Islet precursor cell (in vitro differentiated cells): ENCODE measurements at regions not wholly inside any gene's neighbourhood (a gene's known extent, or its start where the extent isn't known, plus 50 kb on each side); places are given as distances from the start of the nearest gene placed in this dataset.

Experiments
- DNase-seq: peaks from one replicate; pipeline ENCODE4 v3.0.0-alpha.2; 2018

DNA sequence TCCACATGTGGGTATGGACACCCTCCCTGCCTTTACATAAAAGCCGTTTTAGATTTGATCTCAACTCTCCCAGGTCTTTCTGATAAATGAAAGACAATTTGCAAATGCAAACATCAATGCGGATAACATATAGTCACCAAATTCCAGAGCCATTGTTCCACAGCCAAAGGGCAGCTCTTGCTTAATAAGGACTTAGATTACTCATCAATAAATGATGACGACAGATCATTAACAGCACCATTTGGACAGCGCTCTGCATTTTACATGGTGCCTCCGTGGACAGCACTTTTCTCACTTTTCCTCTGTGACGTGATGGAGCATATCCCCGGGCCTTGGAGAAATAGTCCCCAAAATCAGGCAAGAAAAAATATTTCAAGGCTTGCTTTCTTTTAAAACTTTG lies 370.3 kb upstream of the CELF2 start:
- no peak for DNase-seq

DNA sequence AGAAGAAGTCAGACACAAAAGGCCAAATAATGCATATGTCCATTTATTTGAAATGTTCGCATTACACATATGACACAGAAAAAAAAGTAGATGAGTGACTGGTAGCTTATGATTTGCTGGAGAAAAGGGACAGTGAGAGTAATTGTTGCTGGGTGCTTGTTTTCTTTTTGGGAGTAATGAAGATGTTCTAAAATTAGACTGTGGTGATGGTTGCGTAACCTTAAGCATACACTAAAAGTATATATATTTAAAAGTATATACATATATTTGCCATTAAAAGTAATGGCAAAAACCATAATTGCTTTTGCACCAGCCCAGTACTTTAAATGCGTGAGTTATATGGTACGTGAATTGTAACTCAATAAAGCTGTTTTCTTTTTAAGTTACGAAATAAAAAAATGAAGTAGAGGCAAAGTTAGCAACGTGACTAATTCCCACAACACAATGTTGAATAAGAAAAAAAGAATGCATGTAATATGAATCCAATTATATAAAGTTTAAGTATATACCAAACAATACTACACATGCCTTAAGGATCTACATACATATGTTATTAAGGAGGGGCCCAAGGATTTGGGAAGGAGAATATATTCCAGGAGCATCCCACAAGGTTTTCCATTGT lies 360.4 kb upstream of the CELF2 start:
- DNase-seq: no peak

DNA sequence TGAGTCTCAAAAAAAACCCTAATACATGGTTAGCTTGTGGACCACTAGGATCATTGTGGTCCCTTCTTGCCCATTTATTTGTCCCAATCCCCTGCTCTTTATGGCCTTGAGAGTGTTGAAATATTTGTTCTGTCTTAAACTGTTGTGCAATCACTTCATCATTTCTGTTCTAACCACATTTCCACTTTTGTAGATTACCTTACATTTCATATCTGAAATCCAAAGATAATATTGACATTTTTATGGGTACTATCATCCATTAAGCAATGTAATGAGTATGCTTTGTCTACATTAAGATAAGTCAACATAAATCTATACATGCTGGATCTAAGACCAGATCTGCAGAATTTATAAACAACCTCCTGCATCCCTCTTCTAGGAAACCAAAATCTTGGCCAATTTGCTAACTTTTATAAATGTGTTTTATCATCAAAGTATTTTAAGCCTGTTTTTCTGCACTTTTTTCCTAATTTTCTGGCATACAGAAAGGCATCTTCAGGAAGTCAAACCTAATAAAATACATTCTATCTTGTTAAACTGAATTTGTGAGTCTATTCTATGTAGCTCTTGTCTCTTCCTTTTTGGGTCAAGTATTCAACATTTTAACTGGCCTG lies 359.4 kb upstream of the CELF2 start:
- no peak for DNase-seq

DNA sequence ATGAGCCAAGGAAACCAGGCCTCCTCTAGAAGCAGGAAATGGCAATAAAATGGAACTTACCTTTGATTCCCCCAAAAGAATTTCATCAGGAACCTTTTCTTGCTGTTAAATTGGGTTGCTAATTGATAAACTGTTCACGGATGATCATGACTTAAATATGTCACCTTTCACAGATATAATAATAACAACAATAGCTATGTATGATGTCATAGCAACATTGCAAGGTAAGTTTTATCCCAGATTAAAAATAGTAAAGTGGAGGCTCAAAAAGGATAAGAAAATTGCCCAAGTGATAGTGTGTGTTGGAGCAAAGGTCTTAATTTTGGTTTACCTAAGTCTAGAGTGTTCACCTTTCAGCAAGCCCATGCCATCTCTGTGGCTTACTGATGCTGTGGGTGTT lies 357.6 kb upstream of the CELF2 start:
- DNase-seq: no peak

DNA sequence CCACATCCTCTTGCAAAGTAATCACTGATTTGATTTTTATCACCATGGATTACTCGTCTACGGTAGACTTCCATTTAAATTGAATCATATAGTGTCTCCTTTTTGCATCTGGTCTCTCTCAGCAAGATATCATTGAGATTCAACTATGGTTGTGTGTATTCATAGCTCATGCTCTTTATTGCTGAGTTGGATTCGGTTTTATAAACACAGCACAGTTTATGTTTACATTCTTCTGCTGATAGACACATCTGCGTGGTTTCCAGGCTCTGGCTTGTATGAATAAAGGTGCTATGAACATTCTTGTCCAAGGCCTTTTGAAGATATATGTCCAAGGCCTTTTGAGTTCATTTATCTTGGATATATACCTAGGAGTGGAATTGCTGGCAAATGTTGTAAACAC lies 356.5 kb upstream of the CELF2 start:
- no peak for DNase-seq

DNA sequence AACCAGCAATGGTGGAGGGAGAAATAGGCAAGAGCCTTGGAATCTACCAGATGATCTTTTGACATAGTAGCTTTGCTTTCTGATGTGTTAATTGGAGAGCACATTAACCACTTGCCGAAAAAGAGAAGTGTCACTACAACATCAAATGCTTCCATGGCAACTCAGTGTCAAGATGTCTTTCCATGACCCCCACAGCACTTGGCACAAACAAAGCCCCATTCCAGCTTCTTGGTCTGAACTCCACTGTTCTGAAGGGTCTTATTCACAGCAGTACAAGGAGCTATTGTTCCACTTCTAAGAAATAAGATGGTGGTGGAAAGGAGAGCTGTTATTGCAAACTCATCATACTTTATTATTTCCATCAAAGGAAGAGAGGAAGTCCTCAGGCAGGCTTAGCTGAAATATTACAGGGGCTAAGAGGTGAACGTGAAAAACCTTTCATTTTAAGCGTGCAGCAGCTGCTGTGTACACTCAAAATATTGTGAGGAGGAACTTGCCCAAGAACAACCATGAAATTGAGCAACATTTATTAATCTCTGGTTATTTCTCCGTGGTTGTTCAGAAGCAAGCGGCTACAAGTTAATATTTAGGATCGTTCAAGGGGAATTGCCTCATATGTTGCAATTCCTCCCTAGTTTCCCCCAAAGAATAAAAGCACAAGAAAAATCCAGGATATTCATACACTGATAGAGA lies 354.8 kb upstream of the CELF2 start:
- no peak for DNase-seq

DNA sequence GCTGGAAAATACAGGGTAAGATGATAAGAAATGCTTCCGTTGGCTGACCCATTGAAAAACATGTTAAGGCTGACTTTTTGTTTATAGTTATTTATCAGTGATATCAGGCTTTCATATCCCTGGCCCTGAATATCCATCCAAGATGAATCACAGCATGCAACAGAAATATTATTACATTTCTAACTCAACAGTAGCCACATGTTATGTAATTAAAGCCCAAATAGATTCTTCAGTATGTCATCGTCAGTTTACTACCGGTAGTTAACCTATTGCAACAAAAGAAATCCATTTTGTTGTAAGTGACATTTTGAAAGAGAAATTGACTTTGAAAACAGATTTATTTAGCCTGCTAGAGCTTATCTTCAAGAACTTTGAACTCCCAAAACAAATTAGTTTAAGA lies 354.1 kb upstream of the CELF2 start:
- DNase-seq: no peak

DNA sequence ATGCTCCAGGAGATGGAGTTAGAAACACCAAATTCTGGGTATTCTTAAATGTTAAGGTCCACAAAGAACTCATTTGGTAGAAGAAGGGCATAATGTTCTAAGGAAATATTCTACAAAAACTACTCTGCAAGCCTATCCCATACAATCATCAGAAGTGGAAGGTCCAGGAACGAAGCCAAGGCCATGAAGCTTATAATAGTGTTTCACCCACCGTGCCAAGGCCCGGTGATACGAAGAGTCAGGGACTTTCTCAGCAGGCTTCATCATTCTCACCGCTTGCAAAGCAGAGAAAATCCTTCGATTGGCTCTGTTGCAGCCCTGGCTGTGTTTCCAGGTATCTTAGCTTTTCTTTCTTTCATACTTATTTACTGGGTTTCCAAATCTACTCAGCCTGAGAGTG lies 351.9 kb upstream of the CELF2 start:
- DNase-seq: no peak

DNA sequence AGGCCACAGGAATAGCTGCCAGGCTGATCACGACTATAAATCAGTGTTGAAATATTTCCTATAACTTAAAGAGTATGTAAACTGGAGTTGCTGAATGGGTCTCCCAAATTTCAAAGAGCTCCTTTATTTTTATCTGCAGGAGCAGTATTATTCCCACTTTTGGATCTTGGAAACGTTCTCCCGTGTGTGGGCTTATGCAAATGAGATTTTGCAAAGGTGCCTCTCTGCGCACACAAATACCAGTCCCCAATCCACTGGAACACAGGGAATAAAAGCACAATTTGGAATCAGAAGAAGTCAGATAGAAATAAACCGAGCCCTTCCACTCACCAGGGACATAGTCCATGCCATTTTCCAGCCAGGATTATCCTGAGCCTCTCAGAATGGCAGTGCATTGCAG lies 350.2 kb upstream of the CELF2 start:
- DNase-seq: no peak

DNA sequence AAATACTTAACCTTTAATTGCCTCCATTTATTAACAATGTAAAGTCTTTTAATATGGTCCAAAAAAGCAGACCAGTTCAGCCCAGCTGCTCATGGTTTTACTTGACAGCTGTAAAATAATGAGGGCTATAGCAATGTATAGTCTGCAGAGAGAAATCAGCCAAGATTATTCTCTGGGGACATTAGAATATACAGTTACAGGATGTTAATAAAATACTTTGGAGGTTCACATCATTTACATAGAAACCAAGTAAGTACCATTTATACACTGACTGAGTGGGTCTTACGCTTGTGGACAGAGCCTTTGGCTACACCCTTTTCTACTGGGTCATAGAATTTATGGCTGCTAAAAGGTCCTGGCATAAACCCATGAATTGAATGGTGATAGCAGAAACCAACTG lies 340.7 kb upstream of the CELF2 start:
- no peak for DNase-seq

DNA sequence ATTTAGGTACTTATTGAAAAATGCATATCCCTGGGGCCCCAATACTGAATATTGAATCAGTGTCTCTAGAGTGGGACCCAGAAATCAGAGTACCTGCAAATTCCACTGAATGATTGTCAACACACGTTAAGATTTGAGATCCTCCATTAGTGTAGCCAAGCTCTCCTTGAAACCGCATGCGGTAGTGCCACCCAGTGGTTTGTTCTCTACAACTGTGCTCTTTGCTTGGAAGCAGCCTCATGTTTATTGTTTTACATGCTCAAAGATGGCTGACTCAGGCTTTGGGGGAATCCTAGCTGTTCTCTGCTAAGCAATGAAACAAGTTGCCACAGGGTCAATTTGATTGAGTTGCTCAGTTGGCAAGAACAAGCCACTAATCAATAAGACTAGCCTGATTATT lies 340.2 kb upstream of the CELF2 start:
- peak; percentile 80 for DNase-seq

DNA sequence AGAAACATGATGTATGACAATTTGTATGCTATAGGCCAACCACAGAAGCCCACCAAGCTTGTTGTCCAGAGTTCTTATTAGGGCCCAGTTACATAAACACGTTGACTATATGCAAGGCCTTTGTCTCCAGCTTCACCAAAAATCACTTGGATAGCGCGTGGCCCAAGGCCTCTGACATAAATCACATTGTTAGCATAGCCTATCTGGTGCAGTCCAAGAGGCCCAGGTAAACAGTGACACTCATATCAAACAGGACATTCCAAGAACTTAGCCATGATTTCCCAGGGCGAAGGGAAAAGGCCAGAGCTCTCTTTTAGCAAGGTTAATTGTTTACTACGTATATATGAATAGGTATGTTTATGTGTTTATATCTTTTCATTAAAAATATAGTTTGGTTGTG lies 337.2 kb upstream of the CELF2 start:
- DNase-seq: no peak

DNA sequence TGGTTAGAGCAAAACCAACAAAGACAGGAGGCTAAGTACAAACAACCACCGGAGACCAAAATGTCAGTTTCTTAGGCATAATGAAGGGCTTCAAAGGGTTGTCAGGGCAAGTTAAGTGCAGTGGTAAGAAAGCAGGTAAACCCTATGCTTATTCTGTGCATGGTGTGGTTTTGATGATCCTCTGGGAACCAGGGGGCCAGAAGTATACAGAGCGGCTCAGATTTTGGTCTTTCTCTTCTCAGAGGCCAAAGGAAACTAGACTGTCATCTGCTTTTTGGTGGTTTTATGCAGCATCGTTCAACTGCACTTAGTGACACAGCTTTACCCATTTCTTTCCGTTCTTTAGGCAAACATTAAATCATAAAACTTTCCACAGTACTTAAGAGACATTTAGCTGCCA lies 332.7 kb upstream of the CELF2 start:
- no peak for DNase-seq

DNA sequence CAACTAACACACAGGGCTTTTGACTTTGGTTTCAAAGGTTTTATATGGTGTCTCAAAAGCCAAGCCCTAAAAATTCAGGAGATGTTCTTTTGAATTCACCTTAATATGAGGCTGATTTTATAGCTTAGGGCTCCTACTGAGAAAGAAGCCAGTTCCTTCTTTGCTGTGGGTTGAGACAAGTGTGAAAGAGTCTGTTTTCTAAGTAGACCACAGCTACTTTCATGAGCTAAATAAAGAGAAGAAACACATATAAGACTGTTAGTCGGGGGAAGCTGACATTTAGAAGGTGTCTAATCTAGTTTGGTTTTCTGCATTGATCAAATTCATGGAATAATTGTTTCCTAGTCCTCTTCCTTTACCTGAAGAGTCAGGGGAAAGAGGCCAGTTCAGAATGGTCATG lies 332.1 kb upstream of the CELF2 start:
- no peak for DNase-seq

DNA sequence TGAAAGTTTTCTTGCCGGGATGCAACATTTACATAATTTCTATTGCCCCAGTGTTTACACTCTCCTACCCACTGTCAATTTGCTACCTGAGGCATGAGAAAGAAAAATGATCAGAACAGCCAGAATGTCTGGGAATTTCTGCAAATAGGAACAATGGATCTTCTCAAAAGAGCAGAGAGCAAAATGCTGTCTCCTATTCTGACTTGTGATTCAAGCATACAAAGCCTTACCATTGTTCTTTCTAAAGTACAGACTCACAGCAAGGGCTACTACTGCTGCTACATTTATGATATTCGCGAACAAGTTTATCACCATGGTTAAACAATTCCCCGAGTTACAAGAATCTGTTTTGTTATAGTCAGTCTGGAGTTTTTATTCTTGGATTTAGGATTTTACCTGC lies 329.9 kb upstream of the CELF2 start:
- DNase-seq: no peak

DNA sequence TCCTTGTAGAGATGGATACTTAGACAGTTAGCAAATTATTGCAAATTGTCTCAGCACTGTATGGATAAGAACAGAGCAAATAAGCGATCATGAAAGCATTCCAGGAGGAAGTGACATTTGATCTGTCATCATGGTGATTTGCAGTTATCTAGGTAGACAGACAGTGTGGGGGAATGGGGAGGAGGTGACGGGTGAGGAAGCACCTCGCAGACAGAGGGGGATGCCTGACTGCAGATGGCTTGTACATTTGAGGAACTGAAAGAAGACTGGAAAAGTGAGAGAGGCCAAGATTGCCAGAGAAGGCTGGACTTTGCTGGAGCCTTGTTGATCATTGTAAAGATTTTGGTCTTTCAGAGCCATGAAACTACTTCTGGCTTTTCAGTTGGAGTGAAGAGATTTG lies 318.2 kb upstream of the CELF2 start:
- no peak for DNase-seq

DNA sequence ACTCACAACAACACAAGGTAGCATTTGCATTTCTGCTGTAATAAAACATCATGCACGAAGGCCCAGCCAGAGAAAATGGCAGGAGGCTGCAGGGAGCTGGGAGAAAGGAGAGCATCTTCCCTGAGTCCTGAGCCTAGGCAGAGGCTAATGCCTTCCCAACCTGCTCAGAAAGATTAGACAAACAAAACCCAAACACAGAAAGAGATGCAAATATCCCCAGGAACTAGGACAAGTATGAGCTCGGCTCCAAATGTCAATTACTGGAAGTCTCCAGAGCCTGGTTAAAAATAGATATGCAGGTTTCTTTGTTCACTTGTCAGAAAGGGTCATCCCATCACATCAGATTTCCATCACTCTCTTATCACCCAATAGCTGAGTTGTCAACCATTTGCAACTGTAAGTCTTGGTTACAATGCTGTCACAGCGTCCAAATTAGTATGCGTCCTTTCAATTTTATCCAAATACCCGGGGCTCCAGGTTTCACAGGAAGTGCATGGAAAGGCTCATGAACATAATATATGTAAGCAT lies 316.5 kb upstream of the CELF2 start:
- no peak for DNase-seq

DNA sequence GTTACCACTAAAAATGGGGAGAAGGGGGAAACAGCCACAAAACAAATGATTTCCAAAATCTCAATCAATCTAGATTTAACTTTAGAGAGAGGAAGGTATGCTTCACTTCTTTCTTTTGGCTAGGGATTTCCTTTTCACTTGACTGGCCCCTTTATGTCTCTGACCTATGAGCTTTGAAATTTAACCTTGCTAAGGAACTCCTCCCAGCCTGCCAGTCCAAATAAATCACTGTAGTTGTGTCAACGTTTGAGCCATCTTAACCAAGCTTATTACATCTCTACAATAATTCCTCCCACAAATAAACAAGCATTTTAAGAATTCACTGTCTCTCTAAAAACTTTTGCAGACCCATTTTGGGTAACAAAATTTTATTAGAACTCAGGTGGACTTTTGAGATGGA lies 315.5 kb upstream of the CELF2 start:
- no peak for DNase-seq

DNA sequence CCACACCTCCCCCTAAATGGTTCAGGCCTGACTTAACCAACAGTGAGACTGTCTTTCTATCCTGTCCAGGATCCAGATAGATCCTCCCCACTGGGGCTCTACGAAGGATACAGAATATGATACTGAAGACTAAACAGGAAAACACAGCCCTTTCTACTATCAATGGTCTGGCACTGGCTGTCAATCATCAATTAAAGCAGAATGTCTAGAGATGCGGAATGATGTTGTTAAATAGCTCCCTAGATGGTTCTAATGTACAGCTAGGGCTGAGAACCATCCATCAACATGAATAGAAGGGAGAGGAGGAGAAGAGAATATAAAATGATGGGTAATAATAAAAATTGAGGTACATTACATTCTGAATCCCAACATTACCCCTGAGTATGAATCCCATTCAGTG lies 314.3 kb upstream of the CELF2 start:
- peak; percentile 17 for DNase-seq

DNA sequence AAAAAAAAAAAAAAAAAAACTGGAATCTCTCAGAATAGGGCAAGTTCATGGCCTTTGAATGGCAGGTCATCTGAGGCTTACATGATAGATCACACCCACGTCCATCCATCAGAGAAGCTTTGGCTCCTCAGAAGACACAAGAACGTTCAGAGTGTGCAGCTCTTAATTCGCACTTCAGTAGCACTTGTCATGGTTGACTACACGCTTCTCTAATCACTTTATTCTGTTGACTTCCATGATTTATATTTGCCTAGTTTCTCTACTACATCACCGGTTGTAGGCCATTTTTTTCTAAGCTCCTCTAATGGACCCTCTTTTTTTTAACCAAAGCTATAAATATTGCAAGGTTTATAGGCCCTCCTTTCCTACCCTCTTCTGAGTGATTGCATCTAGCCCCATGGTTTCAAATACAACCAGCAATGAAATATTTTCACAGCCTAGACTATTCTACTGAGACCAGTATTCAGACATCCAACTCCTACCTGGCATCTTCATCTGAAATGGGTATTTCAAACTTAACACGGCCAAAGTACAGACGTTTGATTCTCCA lies 305.4 kb upstream of the CELF2 start:
- no peak for DNase-seq

DNA sequence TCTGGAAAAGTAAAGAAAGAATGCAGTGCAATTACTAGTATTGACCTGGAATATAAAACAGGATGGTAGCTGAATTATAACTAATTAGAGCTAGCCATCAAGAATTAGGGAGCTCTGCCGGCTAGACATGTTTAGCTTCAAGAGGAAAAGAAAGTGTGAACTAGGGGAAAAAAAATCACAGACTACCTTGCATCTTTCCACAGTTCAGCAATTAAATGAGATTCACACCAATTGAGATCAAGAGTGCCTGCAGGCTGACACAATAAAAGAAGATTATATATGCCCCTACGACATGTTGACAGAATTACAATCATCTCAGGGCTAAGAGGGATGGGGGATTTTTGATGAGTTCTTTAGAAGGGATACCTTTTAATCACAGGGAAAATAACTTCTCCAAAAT lies 303.3 kb upstream of the CELF2 start:
- no peak for DNase-seq

DNA sequence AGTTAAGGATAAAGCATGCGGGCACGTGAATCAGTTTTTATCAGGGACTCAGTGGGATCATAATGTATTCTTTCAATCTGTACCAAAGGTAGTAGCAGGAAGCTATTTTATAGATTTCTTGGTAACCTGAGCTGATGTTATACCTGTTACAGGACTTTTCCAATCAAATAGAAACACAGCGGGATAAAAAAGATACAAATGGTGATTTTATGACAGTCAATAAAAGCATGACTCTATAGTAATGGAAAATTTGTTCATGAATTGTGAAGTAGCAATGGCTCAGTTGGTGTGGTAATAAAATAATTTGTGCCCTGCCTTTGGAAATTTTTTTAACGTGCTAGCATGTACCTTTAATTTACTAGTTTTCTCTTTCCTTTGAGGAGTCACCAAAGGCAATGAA lies 300.7 kb upstream of the CELF2 start:
- no peak for DNase-seq

DNA sequence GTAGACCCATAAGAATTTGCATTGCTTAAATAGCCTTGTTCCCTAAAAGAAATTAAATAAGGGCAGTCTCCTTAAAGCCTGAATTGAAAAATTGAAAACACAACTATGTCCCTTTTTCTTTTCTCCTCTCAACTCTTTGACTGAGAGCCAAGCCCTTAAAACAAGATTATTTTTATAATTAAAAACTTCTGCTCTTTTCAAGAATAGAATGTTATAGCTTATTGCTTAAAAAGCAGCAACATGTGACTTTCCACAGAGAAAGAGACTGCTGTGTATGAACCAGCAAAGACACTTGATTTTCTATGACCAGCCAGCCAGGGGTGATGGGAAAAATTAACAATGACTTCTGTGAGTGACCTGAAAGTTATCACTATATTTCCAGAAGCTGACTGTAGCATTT lies 295.2 kb upstream of the CELF2 start:
- no peak for DNase-seq

DNA sequence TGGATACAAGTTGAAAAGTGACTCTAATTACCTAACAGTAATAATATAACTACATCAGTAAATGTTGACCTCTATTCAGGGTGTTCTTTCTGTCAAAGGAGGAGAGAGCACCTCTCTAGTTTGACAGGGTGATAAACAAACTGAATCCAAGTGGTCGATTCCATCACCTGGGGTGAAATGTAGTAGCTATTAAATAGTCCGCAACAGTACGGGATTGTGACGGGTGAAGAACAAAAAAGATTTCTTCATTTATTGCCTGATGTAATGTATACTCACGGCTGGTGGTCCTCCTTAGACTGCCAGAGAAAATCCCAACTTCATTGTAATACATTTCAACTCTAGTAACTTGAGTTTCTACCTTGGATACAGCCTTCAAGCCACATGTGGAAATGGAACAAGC lies 292.5 kb upstream of the CELF2 start:
- no peak for DNase-seq
